MM.1S (cell line): ENCODE measurements at regions not wholly inside any gene's neighbourhood (a gene's known extent, or its start where the extent isn't known, plus 50 kb on each side); places are given as distances from the start of the nearest gene placed in this dataset.

Experiments
- DNase-seq: peaks from one replicate; pipeline ENCODE4 v3.0.0-alpha.2; 2015
- H2AFZ ChIP-seq: fragments of 300-600 bp; sonication (generic); 2 replicates; pipeline ENCODE4 v1.6.0; 2016; ENCODE audit warnings: antibody characterized with exemption, low read length
- H3F3A ChIP-seq: fragments of 300-600 bp; sonication (generic); 2 replicates; pipeline ENCODE4 v1.6.1; 2016; ENCODE audit warnings: mild to moderate bottlenecking, antibody characterized with exemption, low read length, moderate library complexity, mixed read lengths; ENCODE audit not compliant: insufficient read depth
- H3K27ac ChIP-seq: fragments of 300-600 bp; sonication (generic); 2 replicates; pipeline ENCODE4 v1.5.1; 2016; ENCODE audit warnings: mild to moderate bottlenecking, low read length
- H3K27me3 ChIP-seq: fragments of 300-600 bp; sonication (generic); replicated peaks from 2 replicates; pipeline ENCODE4 v1.6.0; 2016; ENCODE audit warnings: low read length; ENCODE audit not compliant: insufficient read depth
- H3K36me3 ChIP-seq: fragments of 300-600 bp; sonication (generic); replicated peaks from 2 replicates; pipeline ENCODE4 v1.6.1; 2016; ENCODE audit warnings: mild to moderate bottlenecking, low read length, mixed read lengths; ENCODE audit not compliant: insufficient read depth
- H3K4me1 ChIP-seq: fragments of 300-600 bp; sonication (generic); 2 replicates; pipeline ENCODE4 v1.6.1; 2016; ENCODE audit warnings: low read length, mixed read lengths
- H3K4me2 ChIP-seq: fragments of 300-600 bp; sonication (generic); 2 replicates; pipeline ENCODE4 v1.6.0; 2016; ENCODE audit warnings: low read depth, low read length
- H3K4me3 ChIP-seq: fragments of 300-600 bp; sonication (generic); 2 replicates; pipeline ENCODE4 v1.5.1; 2016; ENCODE audit warnings: low read length, mixed read lengths
- H3K79me2 ChIP-seq: fragments of 300-600 bp; sonication (generic); 2 replicates; pipeline ENCODE4 v1.6.1; 2016; ENCODE audit warnings: mixed run types, low read length, mixed read lengths
- H3K9ac ChIP-seq: fragments of 300-600 bp; sonication (generic); 2 replicates; pipeline ENCODE4 v1.6.1; 2016; ENCODE audit warnings: low read length, mixed read lengths
- H3K9me2 ChIP-seq: fragments of 300-600 bp; sonication (generic); replicated peaks from 2 replicates; pipeline ENCODE4 v1.6.1; 2016; ENCODE audit warnings: mild to moderate bottlenecking, low read length, mixed read lengths; ENCODE audit not compliant: insufficient read depth
- H3K9me3 ChIP-seq: fragments of 300-600 bp; sonication (generic); replicated peaks from 2 replicates; pipeline ENCODE4 v1.6.1; 2016; ENCODE audit warnings: mild to moderate bottlenecking, low read length, mixed read lengths; ENCODE audit not compliant: insufficient read depth
- H4K20me1 ChIP-seq: fragments of 300-600 bp; sonication (generic); 2 replicates; pipeline ENCODE4 v1.6.1; 2016; ENCODE audit warnings: mild to moderate bottlenecking, low read length, moderate library complexity, mixed read lengths; ENCODE audit not compliant: insufficient read depth
- EZH2 ChIP-seq: fragments of 300-600 bp; sonication (generic); optimal IDR thresholded peaks from 2 replicates; pipeline ENCODE3; 2017; ENCODE audit warnings: low read depth, mild to moderate bottlenecking, antibody characterized with exemption, low read length, mixed read lengths
- EZH2phosphoT487 ChIP-seq: fragments of 300-600 bp; sonication (generic); IDR thresholded peaks from 2 replicates; pipeline ENCODE4 v1.6.1; 2018; ENCODE audit warnings: antibody characterized with exemption, low read length
- TF ChIP-seq, protein P1 (sequence below): fragments of 300-600 bp; sonication (generic); IDR thresholded peaks from 2 replicates; pipeline ENCODE4 v1.5.1; 2016; ENCODE audit warnings: antibody characterized with exemption, low read length, mixed read lengths

DNA sequence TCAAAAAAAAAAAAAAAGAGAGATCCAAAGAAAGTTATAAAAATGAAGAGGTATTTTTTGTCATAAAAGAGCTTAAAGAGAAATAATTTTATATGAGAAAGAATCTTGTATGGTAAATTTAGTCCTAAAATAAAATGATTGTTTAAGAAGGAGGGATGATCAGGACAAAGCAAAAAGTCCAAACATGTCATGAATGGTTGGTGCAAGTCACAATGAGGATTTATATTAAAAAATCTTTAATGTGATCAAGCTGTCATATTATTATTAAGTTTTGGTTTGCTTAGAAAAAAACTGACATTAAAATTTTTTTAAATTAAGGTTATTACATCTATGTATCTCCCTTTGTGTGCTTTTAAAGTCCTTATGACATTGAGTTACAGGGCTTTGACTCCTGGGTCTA is 220.4 kb downstream of the TMEM26 start:
- H3K9me2 ChIP-seq = no peaks in the 10 kb centered on the region
- no peaks in the 10 kb centered on the region for H3K36me3 ChIP-seq
- H3K4me3 ChIP-seq = no peak overlapping the region
- H3K9me3 ChIP-seq = no peaks in the 10 kb centered on the region
- H3K4me1 ChIP-seq = no peaks in the 10 kb centered on the region
- H3K27me3 ChIP-seq = no peaks in the 10 kb centered on the region
- no peak for DNase-seq
- TF ChIP-seq EZH2 (no peak), EZH2phosphoT487 (no peak)
- TF ChIP-seq, protein P1, sequence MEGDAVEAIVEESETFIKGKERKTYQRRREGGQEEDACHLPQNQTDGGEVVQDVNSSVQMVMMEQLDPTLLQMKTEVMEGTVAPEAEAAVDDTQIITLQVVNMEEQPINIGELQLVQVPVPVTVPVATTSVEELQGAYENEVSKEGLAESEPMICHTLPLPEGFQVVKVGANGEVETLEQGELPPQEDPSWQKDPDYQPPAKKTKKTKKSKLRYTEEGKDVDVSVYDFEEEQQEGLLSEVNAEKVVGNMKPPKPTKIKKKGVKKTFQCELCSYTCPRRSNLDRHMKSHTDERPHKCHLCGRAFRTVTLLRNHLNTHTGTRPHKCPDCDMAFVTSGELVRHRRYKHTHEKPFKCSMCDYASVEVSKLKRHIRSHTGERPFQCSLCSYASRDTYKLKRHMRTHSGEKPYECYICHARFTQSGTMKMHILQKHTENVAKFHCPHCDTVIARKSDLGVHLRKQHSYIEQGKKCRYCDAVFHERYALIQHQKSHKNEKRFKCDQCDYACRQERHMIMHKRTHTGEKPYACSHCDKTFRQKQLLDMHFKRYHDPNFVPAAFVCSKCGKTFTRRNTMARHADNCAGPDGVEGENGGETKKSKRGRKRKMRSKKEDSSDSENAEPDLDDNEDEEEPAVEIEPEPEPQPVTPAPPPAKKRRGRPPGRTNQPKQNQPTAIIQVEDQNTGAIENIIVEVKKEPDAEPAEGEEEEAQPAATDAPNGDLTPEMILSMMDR = no peak
- H2AFZ ChIP-seq = no peak overlapping the region
- H3F3A ChIP-seq = no peaks in the 10 kb centered on the region
- H3K27ac ChIP-seq = no peak overlapping the region
- H4K20me1 ChIP-seq = no peaks in the 10 kb centered on the region
- H3K79me2 ChIP-seq = no peaks in the 10 kb centered on the region
- H3K9ac ChIP-seq = no peak overlapping the region
- no peak overlapping the region for H3K4me2 ChIP-seq

DNA sequence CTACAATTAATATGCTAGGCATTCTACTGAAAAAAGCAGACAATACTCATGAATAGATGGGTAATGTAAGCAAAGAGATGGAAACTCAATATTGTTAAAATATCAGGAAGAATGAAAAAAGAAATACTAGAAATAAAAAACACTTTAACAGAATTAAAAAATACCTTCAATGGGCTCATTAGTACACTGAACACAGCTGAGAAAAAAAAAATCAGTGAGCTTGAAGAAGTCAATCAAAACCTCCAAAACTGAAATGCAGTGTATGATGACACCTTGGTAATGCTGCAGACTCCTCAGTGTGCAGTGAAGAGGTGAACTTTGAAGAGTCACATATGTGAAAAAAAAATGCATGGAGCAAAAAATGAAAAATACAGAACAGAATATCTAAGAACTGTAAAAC is 227.2 kb downstream of the TMEM26 start:
- Histone ChIP-seq H3K27me3 (no peaks in the 10 kb centered on the region), H3K9me3 (no peaks in the 10 kb centered on the region), H3K4me2 (no peak overlapping the region), H4K20me1 (no peaks in the 10 kb centered on the region), H3K27ac (no peak overlapping the region), H3K36me3 (no peaks in the 10 kb centered on the region), H3K4me3 (no peak overlapping the region), H3F3A (no peaks in the 10 kb centered on the region), H3K9me2 (no peaks in the 10 kb centered on the region), H3K9ac (no peak overlapping the region), H3K79me2 (no peaks in the 10 kb centered on the region), H3K4me1 (no peaks in the 10 kb centered on the region), H2AFZ (no peak overlapping the region)
- DNase-seq = no peak
- TF ChIP-seq EZH2 (no peak), EZH2phosphoT487 (no peak)
- TF ChIP-seq, protein P1 = no peak

DNA sequence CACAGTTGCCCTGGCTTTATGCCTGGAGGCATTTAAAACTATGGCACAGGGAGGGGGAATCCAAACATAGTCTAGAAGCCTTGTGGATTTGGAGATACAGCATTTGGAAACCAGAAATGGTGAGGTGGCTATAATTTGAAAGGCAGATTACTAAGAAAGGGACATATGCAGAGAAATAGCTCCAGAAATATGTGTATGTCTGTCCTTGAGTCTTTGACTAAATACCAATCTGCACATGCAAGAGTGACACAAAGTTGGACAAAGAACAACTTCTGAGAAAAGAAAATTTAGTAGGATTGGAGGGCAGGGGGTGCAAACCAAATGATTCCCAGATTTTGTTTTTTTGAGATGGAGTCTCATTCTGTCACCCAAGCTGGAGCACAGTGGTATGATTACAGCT is 229.6 kb downstream of the TMEM26 start:
- no peak for DNase-seq
- H3K4me3 ChIP-seq = no peak overlapping the region

More for the DNA sequence above, 229.6 kb downstream of the TMEM26 start:
- H3K36me3 ChIP-seq = no peaks in the 10 kb centered on the region
- H3K9ac ChIP-seq = no peak overlapping the region
- no peaks in the 10 kb centered on the region for H4K20me1 ChIP-seq
- H2AFZ ChIP-seq = no peak overlapping the region
- no peak overlapping the region for H3K27ac ChIP-seq
- H3F3A ChIP-seq = no peaks in the 10 kb centered on the region
- no peaks in the 10 kb centered on the region for H3K27me3 ChIP-seq
- no peaks in the 10 kb centered on the region for H3K79me2 ChIP-seq
- no peaks in the 10 kb centered on the region for H3K9me3 ChIP-seq
- TF ChIP-seq, protein P1 = no peak
- TF ChIP-seq EZH2phosphoT487 = no peak
- no peak for TF ChIP-seq EZH2
- no peaks in the 10 kb centered on the region for H3K4me1 ChIP-seq
- no peak overlapping the region for H3K4me2 ChIP-seq
- H3K9me2 ChIP-seq = no peaks in the 10 kb centered on the region
